Erythroblast (primary cell): ENCODE measurements at regions not wholly inside any gene's neighbourhood (a gene's known extent, or its start where the extent isn't known, plus 50 kb on each side); places are given as distances from the start of the nearest gene placed in this dataset.

Experiments used
- GATA1 ChIP-seq: IDR thresholded peaks from 2 replicates; pipeline ENCODE4 v1.6.1; 2011; ENCODE audit warnings: low read depth, mild to moderate bottlenecking, control low read depth, low read length, moderate library complexity
- POLR2A ChIP-seq: IDR thresholded peaks from 2 replicates; pipeline ENCODE4 v1.6.1; 2011; ENCODE audit warnings: mild to moderate bottlenecking, low read length

DNA sequence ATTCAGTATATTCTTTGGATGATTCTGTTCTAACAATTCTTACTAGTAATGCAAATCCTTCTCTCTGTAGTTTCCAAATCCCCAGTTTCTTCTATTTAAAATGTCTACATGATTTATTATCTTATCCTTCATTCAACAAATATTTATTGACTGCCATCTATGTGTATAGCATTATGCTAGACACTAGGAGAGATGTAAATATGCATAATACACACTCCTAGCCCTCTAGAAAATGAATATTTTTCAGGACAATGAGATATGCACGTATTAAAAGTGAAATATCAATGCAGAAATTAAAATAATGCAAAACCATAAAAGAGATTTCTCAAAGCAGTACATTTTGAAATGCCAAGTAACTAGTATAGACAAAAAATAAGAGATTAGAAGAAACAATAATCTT is 293.5 kb upstream of the CNR1 start:
- TF ChIP-seq POLR2A (no peak), GATA1 (no peak)
